ENCODE measurements at regions not wholly inside any gene's neighbourhood (a gene's known extent, or its start where the extent isn't known, plus 50 kb on each side); places are given as distances from the start of the nearest gene placed in this dataset.

DNA sequence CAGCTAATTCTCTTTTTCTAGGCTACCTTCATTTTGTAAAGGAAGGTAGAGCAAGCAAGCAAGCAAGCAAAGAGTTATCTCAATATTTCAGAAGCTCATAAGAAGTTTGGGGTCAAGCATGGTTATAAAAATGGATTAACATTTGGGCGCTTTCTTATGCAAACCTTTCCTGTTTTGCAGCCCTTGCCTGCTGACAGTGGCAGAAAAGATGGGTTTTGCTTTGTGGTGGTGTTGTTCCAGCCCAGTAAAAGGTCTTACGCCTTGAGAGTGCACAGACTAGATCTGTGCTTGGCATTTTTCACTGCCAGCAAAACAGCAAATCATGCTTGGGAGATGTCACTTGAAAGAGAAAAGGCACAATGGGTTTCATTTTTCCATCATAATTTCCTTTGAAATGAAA is 1320.6 kb upstream of the CELF4 start:
- TF ChIP-seq, protein P1, sequence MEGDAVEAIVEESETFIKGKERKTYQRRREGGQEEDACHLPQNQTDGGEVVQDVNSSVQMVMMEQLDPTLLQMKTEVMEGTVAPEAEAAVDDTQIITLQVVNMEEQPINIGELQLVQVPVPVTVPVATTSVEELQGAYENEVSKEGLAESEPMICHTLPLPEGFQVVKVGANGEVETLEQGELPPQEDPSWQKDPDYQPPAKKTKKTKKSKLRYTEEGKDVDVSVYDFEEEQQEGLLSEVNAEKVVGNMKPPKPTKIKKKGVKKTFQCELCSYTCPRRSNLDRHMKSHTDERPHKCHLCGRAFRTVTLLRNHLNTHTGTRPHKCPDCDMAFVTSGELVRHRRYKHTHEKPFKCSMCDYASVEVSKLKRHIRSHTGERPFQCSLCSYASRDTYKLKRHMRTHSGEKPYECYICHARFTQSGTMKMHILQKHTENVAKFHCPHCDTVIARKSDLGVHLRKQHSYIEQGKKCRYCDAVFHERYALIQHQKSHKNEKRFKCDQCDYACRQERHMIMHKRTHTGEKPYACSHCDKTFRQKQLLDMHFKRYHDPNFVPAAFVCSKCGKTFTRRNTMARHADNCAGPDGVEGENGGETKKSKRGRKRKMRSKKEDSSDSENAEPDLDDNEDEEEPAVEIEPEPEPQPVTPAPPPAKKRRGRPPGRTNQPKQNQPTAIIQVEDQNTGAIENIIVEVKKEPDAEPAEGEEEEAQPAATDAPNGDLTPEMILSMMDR (IDR thresholded peaks at IDR 0.05; ENCODE audit: insufficient read depth in 1 of 2, low read depth in 1 of 2, low read length in 1 of 2, severe bottlenecking in 1 of 2, unreplicated experiment in 1 of 2) = no peak
- Histone ChIP-seq H3K4me1 (no peaks in the 10 kb centered on the region), H3K27me3 (replicated peaks; ENCODE audit: control insufficient read depth, insufficient read depth, low read length) (no peaks in the 10 kb centered on the region), H3K4me3 (ENCODE audit: low read depth, low read length) (no peak overlapping the region), H3K36me3 (ENCODE audit: control insufficient read depth, insufficient read depth, low read length) (no peaks in the 10 kb centered on the region), H3K9me3 (no peaks in the 10 kb centered on the region)
- H3K27me3 Mint-ChIP-seq (ENCODE audit: insufficient read depth, unreplicated experiment) = peaks cover 9% of the 10 kb centered on the region
- intact Hi-C loops (cut with micrococcal nuclease; ENCODE audit: unreplicated experiment) = no loop called here
- H3K4me1 Mint-ChIP-seq (ENCODE audit: low read depth, unreplicated experiment) = no peaks in the 10 kb centered on the region
- no TSS peak for BruUV-seq (replicated peaks)
- H3K36me3 Mint-ChIP-seq (ENCODE audit: insufficient read depth, unreplicated experiment) = no peaks in the 10 kb centered on the region
- no peak overlapping the region for H3K4me3 Mint-ChIP-seq (ENCODE audit: unreplicated experiment)
- ChIA-PET POLR2A (no interaction called here), CTCF (no interaction called here)
- DNase-seq = no peak
- no peak overlapping the region for H3K27ac Mint-ChIP-seq (ENCODE audit: unreplicated experiment)
- no peaks in the 10 kb centered on the region for H3K9me3 Mint-ChIP-seq (ENCODE audit: unreplicated experiment)

DNA sequence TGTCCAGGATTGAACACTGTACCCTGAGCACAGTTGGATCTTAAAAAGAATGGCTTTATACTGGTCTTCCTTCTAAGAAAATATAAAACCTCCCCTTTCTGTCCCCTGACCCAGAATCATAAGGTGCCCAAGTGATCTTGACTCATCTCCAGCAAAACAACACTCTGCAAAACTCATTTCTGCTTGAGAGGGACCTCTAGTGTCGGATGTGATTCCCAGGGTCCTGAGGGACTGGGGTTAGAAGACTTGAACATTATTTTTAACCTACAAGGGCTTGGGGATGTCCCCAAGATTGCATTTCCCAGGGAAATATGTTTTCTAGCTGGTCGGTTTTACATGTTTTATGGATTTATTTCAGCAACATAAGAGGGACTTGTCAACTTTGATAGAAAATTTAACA is 1318.5 kb upstream of the CELF4 start:
- intact Hi-C loops (cut with micrococcal nuclease; ENCODE audit: unreplicated experiment) = no loop called here
- Mint-ChIP-seq H3K4me3 (ENCODE audit: unreplicated experiment) (no peak overlapping the region), H3K27me3 (ENCODE audit: insufficient read depth, unreplicated experiment) (peaks cover 13% of the 10 kb centered on the region), H3K36me3 (ENCODE audit: insufficient read depth, unreplicated experiment) (no peaks in the 10 kb centered on the region), H3K4me1 (ENCODE audit: low read depth, unreplicated experiment) (no peaks in the 10 kb centered on the region), H3K27ac (ENCODE audit: unreplicated experiment) (no peak overlapping the region), H3K9me3 (ENCODE audit: unreplicated experiment) (no peaks in the 10 kb centered on the region)
- no peak for DNase-seq
- TF ChIP-seq, protein P1 (IDR thresholded peaks at IDR 0.05; ENCODE audit: insufficient read depth in 1 of 2, low read depth in 1 of 2, low read length in 1 of 2, severe bottlenecking in 1 of 2, unreplicated experiment in 1 of 2) = no peak
- H3K9me3 ChIP-seq = no peaks in the 10 kb centered on the region
- ChIA-PET POLR2A (no interaction called here), CTCF (no interaction called here)
- H3K36me3 ChIP-seq (ENCODE audit: control insufficient read depth, insufficient read depth, low read length) = no peaks in the 10 kb centered on the region
- no TSS peak for BruUV-seq (replicated peaks)
- H3K27me3 ChIP-seq (replicated peaks; ENCODE audit: control insufficient read depth, insufficient read depth, low read length) = no peaks in the 10 kb centered on the region
- H3K4me1 ChIP-seq = no peaks in the 10 kb centered on the region
- no peak overlapping the region for H3K4me3 ChIP-seq (ENCODE audit: low read depth, low read length)

DNA sequence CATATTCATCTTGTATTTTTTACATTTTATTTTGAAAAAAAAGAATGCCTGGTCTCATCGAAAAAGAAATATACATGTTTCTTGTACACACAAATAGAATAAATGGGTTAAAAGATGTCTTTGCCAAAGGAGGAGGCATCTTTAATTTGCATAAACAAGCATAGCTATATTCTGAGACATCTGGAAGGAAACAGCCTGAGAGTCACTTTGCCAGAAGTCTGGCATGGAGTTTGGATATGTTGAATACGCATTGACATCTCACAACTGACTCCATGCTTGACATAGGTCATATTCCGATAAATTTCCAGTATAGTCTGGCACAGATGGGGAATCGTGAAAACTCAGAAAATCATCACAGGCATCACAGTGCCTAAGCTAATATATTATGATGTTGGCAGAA is 1317.5 kb upstream of the CELF4 start:
- CTCF ChIA-PET = no interaction called here
- Mint-ChIP-seq H3K9me3 (ENCODE audit: unreplicated experiment) (no peaks in the 10 kb centered on the region), H3K4me1 (ENCODE audit: low read depth, unreplicated experiment) (no peaks in the 10 kb centered on the region), H3K27me3 (ENCODE audit: insufficient read depth, unreplicated experiment) (peaks cover 13% of the 10 kb centered on the region), H3K4me3 (ENCODE audit: unreplicated experiment) (no peak overlapping the region), H3K36me3 (ENCODE audit: insufficient read depth, unreplicated experiment) (no peaks in the 10 kb centered on the region), H3K27ac (ENCODE audit: unreplicated experiment) (no peak overlapping the region)
- TF ChIP-seq, protein P1 (IDR thresholded peaks at IDR 0.05; ENCODE audit: insufficient read depth in 1 of 2, low read depth in 1 of 2, low read length in 1 of 2, severe bottlenecking in 1 of 2, unreplicated experiment in 1 of 2) = no peak
- Histone ChIP-seq H3K27me3 (replicated peaks; ENCODE audit: control insufficient read depth, insufficient read depth, low read length) (no peaks in the 10 kb centered on the region), H3K4me1 (no peaks in the 10 kb centered on the region), H3K4me3 (ENCODE audit: low read depth, low read length) (no peak overlapping the region), H3K36me3 (ENCODE audit: control insufficient read depth, insufficient read depth, low read length) (no peaks in the 10 kb centered on the region), H3K9me3 (no peaks in the 10 kb centered on the region)
- BruUV-seq (replicated peaks) = no TSS peak
- intact Hi-C loops (cut with micrococcal nuclease; ENCODE audit: unreplicated experiment) = no loop called here
- POLR2A ChIA-PET = no interaction called here
- no peak for DNase-seq

Measured in Caco-2 (cell line).